Osteoblast (primary cell): ENCODE measurements at regions not wholly inside any gene's neighbourhood (a gene's known extent, or its start where the extent isn't known, plus 50 kb on each side); places are given as distances from the start of the nearest gene placed in this dataset.

ENCODE experiments used
- DNase-seq: peaks from one replicate; pipeline ENCODE4 v3.0.0; 2011; ENCODE audit warnings: low spot score, mixed read lengths; ENCODE audit not compliant: insufficient read length; ENCODE audit errors: missing footprints
- H2AFZ ChIP-seq: 2 replicates; pipeline ENCODE4 v1.6.0; 2011; ENCODE audit warnings: mild to moderate bottlenecking, low read length
- H3K27ac ChIP-seq: 2 replicates; pipeline ENCODE4 v1.5.1; 2011; ENCODE audit warnings: mild to moderate bottlenecking, low read depth, low read length, moderate library complexity
- H3K27me3 ChIP-seq: 2 replicates; pipeline ENCODE4 v1.6.0; 2012; ENCODE audit warnings: mild to moderate bottlenecking, control low read depth, inconsistent platforms, low read length, moderate library complexity; ENCODE audit not compliant: insufficient read depth
- H3K36me3 ChIP-seq: 2 replicates; pipeline ENCODE4 v1.5.1; 2011; ENCODE audit warnings: mild to moderate bottlenecking, low read length, control low read depth, moderate library complexity; ENCODE audit not compliant: insufficient read depth
- H3K4me1 ChIP-seq: 2 replicates; pipeline ENCODE4 v1.5.1; 2011; ENCODE audit warnings: mild to moderate bottlenecking, low read length, control low read depth, moderate library complexity; ENCODE audit not compliant: insufficient read depth
- H3K4me2 ChIP-seq: 2 replicates; pipeline ENCODE4 v1.6.0; 2011; ENCODE audit warnings: mild to moderate bottlenecking, low read length; ENCODE audit not compliant: insufficient read depth
- H3K4me3 ChIP-seq: fragments of 200-600 bp; sonication (generic); 3 replicates; pipeline ENCODE4 v1.5.1; 2012; ENCODE audit warnings: mild to moderate bottlenecking, low read length, inconsistent platforms; ENCODE audit not compliant: insufficient read depth
- H3K79me2 ChIP-seq: 2 replicates; pipeline ENCODE4 v1.6.0; 2012; ENCODE audit warnings: mild to moderate bottlenecking, low read length, control low read depth, inconsistent platforms; ENCODE audit not compliant: insufficient read depth
- H3K9me3 ChIP-seq: 2 replicates; pipeline ENCODE4 v1.5.1; 2011; ENCODE audit warnings: low read depth, low read length, control low read depth
- H4K20me1 ChIP-seq: 2 replicates; pipeline ENCODE4 v1.6.0; 2012; ENCODE audit warnings: mild to moderate bottlenecking, low read length, control low read depth; ENCODE audit not compliant: insufficient read depth
- TF ChIP-seq, protein P1 (sequence below): IDR thresholded peaks from 2 replicates; pipeline ENCODE4 v1.5.1; 2011; ENCODE audit warnings: mild to moderate bottlenecking, low read depth, low read length, moderate library complexity; ENCODE audit errors: extremely low read depth

DNA sequence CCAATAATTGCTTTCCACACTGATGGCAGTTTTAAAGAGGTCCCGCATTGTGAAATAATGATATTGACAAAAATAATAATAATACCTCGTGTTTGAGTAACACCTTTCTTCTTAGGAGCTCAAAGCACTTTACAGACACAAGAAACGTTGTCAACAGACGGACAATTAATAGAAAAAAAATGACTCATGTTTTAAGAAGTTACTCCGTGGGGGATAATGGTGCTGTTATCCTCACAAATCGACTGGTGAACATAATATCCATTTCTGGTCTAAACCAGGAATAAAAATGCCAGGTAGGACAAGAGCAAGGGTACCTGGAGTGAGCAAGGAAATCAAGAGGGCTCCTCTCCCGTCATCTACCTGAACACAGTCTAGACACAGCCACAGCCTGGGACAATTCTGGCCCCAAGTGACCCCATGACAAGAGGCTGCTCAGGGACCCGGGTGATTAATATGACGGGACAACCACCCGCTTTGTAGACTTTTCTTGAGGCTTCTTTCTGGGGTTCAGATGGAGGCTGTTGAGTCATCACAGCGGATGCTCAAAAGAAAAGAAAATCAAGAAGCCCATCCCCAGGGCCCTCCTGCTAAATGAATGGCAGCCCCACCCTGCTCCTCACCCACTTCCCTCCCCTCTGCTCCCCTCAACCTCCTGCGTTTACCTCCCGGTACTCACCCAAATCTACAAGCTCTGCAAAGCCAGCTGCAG lies 146.2 kb upstream of the IRF2BP2 start:
- Histone ChIP-seq H3K27me3 (no peaks in the 10 kb centered on the region), H3K4me2 (peak overlapping the region; percentile 40), H3K4me3 (no peak overlapping the region), H3K79me2 (no peaks in the 10 kb centered on the region), H2AFZ (no peak overlapping the region), H3K36me3 (no peaks in the 10 kb centered on the region), H3K9me3 (no peaks in the 10 kb centered on the region), H3K27ac (peak overlapping the region; percentile 52), H3K4me1 (peaks cover 13% of the 10 kb centered on the region), H4K20me1 (no peaks in the 10 kb centered on the region)
- DNase-seq: no peak
- TF ChIP-seq, protein P1, sequence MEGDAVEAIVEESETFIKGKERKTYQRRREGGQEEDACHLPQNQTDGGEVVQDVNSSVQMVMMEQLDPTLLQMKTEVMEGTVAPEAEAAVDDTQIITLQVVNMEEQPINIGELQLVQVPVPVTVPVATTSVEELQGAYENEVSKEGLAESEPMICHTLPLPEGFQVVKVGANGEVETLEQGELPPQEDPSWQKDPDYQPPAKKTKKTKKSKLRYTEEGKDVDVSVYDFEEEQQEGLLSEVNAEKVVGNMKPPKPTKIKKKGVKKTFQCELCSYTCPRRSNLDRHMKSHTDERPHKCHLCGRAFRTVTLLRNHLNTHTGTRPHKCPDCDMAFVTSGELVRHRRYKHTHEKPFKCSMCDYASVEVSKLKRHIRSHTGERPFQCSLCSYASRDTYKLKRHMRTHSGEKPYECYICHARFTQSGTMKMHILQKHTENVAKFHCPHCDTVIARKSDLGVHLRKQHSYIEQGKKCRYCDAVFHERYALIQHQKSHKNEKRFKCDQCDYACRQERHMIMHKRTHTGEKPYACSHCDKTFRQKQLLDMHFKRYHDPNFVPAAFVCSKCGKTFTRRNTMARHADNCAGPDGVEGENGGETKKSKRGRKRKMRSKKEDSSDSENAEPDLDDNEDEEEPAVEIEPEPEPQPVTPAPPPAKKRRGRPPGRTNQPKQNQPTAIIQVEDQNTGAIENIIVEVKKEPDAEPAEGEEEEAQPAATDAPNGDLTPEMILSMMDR: no peak

DNA sequence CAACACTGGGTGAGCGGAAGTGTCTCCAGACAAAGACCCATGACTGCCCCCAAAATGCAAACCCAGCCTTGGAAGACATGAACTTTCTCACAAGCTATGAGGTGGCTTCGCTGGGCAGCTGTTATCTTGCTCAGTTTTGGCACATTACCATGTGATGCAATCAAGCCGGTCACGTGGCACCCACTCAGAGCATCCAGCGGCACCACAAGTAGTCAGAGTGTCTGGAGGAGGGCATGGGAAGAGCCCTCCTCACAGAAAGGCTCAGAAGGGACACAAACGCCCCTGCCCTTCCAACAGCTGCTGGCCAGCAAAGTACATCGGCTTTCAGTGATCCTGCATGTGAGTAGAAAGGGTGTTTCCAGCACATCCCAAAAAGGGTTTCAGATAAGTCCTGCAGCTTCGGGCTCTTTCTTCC lies 145.5 kb upstream of the IRF2BP2 start:
- H2AFZ ChIP-seq: no peak overlapping the region
- H3K4me3 ChIP-seq: peak overlapping the region; percentile 20

DNA sequence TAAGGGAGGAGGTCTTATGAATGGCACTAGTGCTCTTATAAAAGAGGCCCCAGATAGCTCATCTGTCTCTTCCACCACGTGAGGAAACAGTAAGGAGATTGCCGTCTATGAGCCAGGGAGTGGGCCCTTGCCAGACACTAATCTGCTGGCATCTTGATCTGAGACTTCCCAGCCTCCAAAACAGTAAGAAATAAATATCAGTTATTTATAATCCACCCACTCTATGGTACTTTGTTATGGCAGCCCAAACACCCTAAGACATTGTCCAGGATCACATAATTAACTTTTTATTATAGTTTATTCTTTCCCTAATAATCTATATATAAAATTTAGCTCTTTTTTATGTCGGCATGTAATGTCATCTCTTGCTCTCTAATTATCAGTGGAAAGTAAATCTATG lies 144.0 kb upstream of the IRF2BP2 start:
- no peaks in the 10 kb centered on the region for H3K79me2 ChIP-seq

More for the DNA sequence above, 145.5 kb upstream of the IRF2BP2 start:
- H3K79me2 ChIP-seq: no peaks in the 10 kb centered on the region
- no peaks in the 10 kb centered on the region for H3K36me3 ChIP-seq
- no peaks in the 10 kb centered on the region for H3K27me3 ChIP-seq
- peak overlapping the region; percentile 56 for H3K27ac ChIP-seq
- DNase-seq: peak; percentile 91
- H4K20me1 ChIP-seq: no peaks in the 10 kb centered on the region
- no peaks in the 10 kb centered on the region for H3K9me3 ChIP-seq
- H3K4me2 ChIP-seq: peak overlapping the region; percentile 40
- peaks cover 13% of the 10 kb centered on the region for H3K4me1 ChIP-seq
- TF ChIP-seq, protein P1: no peak

DNA sequence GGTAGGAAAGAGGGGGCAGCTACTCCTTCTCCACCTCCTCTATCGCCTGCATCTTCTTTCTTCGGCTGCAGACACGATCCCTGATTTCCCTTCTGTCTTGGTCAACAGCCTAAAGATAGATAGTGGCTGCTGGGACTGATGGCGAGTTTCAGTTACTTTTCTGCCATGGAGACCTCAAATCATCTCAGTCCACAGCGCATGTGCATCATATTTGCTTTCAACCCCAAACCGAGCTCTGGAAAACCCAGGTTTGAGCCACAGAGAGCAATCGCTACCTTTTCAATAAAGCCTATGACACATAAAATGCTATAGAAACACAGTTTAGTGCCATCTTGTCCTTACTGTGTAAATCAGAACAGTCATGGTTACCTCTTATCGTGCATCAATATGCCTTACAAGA lies 142.9 kb upstream of the IRF2BP2 start:
- no peaks in the 10 kb centered on the region for H4K20me1 ChIP-seq
- H3K27ac ChIP-seq: no peak overlapping the region
- no peak for DNase-seq
- H3K79me2 ChIP-seq: no peaks in the 10 kb centered on the region
- no peaks in the 10 kb centered on the region for H3K36me3 ChIP-seq
- H3K4me1 ChIP-seq: peaks cover 13% of the 10 kb centered on the region
- H3K27me3 ChIP-seq: no peaks in the 10 kb centered on the region
- H3K9me3 ChIP-seq: no peaks in the 10 kb centered on the region
- H3K4me2 ChIP-seq: no peak overlapping the region
- H2AFZ ChIP-seq: no peak overlapping the region
- TF ChIP-seq, protein P1: no peak
- H3K4me3 ChIP-seq: no peak overlapping the region

More for the DNA sequence above, 144.0 kb upstream of the IRF2BP2 start:
- Histone ChIP-seq H4K20me1 (no peaks in the 10 kb centered on the region), H3K4me3 (no peak overlapping the region), H3K4me2 (no peak overlapping the region), H2AFZ (no peak overlapping the region), H3K36me3 (no peaks in the 10 kb centered on the region), H3K4me1 (peaks cover 13% of the 10 kb centered on the region), H3K27ac (no peak overlapping the region), H3K9me3 (no peaks in the 10 kb centered on the region), H3K27me3 (no peaks in the 10 kb centered on the region)
- TF ChIP-seq, protein P1: no peak
- no peak for DNase-seq
